H7 (cell line): ENCODE measurements at regions not wholly inside any gene's neighbourhood (a gene's known extent, or its start where the extent isn't known, plus 50 kb on each side); places are given as distances from the start of the nearest gene placed in this dataset.
A peak's percentile ranks its signal among the peaks of the same experiment; 100 is the strongest.
"Not testable (repeated sequence)": the region's sequence is repeated elsewhere in the genome, so short reads cannot be mapped to it uniquely, and the experiment has no call there.

ENCODE experiments used
- DNase-seq: peaks from one replicate; pipeline ENCODE4 v3.0.0; 2012
- H3K27me3 ChIP-seq: 2 replicates; pipeline ENCODE4 v1.6.0; 2011; ENCODE audit warnings: mild to moderate bottlenecking, low read length; ENCODE audit not compliant: control insufficient read depth, insufficient read depth
- H3K36me3 ChIP-seq: replicated peaks from 2 replicates; pipeline ENCODE4 v1.5.1; 2011; ENCODE audit warnings: low read length; ENCODE audit not compliant: control insufficient read depth, insufficient read depth
- H3K4me3 ChIP-seq: 2 replicates; pipeline ENCODE4 v1.5.1; 2011; ENCODE audit warnings: low read depth, mild to moderate bottlenecking, control low read depth, low read length, moderate library complexity; ENCODE audit not compliant: insufficient read depth

- no peaks in the 10 kb centered on the region for H3K27me3 ChIP-seq
- no peak for DNase-seq
- no peaks in the 10 kb centered on the region for H3K36me3 ChIP-seq
- no peak overlapping the region for H3K4me3 ChIP-seq
Measured at GRCh38 chr9:71557310-71557709, 211.0 kb downstream of the CEMIP2 start.

DNA sequence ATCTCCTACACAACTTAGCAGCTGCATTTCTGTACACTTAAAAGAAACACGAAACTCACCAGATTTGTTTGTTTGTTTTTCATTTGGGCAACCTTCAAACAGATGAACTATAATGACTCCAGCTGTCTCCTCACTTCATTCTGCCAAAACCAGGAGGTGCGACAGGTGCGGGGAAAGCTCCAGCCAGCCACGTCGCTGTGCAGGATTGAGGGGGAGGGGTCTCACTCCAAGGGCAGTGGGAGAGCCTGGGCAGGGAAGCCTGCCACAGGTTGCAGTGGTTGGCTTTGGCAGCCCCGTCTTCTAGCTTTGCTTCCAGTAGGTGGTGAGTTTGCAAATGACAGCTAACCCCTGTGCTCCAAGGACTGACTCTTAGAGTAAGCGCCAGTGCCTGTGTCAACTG lies 215.8 kb downstream of the CEMIP2 start:
- Histone ChIP-seq H3K36me3 (no peaks in the 10 kb centered on the region), H3K27me3 (no peaks in the 10 kb centered on the region), H3K4me3 (no peak overlapping the region)
- DNase-seq, result peak; percentile 49

DNA sequence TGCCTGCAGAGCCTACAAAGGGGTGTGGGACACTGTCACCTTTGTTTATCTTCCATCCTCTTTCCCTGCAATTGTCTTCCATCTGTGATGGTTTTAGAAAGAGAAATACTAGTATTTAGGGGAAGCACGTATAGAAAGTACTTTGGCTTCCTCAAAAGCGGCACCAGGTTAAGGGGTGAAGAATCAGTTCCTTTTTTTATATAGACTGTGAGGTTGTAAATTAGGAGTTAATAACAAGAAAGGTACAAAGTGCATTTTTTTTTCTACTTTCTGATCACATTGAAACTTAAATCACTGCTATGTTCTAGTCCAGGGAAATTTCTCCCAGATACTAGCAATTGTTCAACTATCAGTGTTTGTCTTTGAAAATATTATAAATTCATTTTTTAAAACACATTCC lies 219.3 kb downstream of the CEMIP2 start:
- no peak overlapping the region for H3K4me3 ChIP-seq
- no peaks in the 10 kb centered on the region for H3K36me3 ChIP-seq
- no peak for DNase-seq
- H3K27me3 ChIP-seq, result no peaks in the 10 kb centered on the region

DNA sequence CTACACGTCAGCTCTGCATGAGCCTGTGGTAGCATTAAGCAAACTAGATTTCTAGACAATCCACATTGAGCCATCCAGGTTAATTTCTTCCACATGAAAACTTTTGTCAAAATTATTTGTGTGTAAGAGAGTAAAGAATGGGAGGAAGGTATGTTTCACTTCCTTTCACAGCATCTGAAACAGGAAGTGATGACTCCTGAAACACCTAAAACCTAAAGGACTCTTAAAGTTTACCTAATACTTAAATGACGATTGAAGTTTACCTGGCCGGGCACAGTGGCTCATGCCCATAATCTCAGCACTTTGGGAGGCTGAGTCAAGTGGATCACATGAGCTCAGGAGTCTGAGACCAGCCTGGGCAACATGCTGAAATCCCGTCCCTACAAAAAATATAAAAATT lies 223.8 kb downstream of the CEMIP2 start:
- DNase-seq, result no peak
- no peaks in the 10 kb centered on the region for H3K36me3 ChIP-seq
- H3K27me3 ChIP-seq, result no peaks in the 10 kb centered on the region
- no peak overlapping the region for H3K4me3 ChIP-seq

GRCh38 chr9:71541436-71541835 lies 226.9 kb downstream of the CEMIP2 start:
- Histone ChIP-seq H3K4me3 (no peak overlapping the region), H3K36me3 (no peaks in the 10 kb centered on the region), H3K27me3 (no peaks in the 10 kb centered on the region)
- DNase-seq, result no peak

GRCh38 chr9:71524996-71525580 lies 243.2 kb downstream of the CEMIP2 start:
- DNase-seq, result no peak
- Histone ChIP-seq H3K36me3 (no peaks in the 10 kb centered on the region), H3K27me3 (no peaks in the 10 kb centered on the region), H3K4me3 (no peak overlapping the region)

GRCh38 chr9:71524516-71524915 lies 243.8 kb downstream of the CEMIP2 start:
- DNase-seq, result no peak
- H3K27me3 ChIP-seq, result no peaks in the 10 kb centered on the region
- no peak overlapping the region for H3K4me3 ChIP-seq
- H3K36me3 ChIP-seq, result no peaks in the 10 kb centered on the region

- no peak for DNase-seq
- no peak overlapping the region for H3K4me3 ChIP-seq
- no peaks in the 10 kb centered on the region for H3K36me3 ChIP-seq
- no peaks in the 10 kb centered on the region for H3K27me3 ChIP-seq
Measured at GRCh38 chr9:71521132-71521531, 247.2 kb downstream of the CEMIP2 start.

DNA sequence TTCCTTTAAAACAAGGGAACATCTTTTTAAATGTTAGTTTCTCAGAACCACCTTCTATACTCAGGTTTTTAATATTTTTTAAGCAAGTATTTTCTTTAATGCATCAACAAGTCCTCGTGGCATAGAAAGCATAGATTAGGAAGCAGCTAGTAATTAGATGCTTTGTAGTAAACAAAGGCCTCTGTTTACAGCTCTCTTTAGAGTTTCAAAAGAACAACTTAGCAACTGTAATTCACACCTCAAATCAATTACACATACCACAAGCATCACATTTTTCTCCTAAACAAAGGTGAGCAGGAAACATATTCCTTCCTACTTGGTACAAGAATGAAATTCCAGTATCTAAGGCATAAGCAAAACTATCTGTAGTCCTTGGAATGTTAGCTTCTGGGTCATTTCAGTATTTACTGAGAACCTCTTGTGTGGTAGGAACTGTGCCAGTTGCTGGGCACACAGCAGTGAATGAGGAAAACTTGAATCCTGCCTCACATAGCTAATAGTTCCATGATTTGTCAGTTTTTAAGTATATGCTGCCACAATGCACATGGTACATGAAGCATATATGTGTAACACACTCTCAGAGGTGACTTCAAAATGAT lies 249.1 kb downstream of the CEMIP2 start:
- H3K36me3 ChIP-seq, result no peaks in the 10 kb centered on the region
- no peaks in the 10 kb centered on the region for H3K27me3 ChIP-seq
- DNase-seq, result no peak
- H3K4me3 ChIP-seq, result no peak overlapping the region

GRCh38 chr9:71518045-71518827 lies 250.1 kb downstream of the CEMIP2 start:
- Histone ChIP-seq H3K36me3 (no peaks in the 10 kb centered on the region), H3K4me3 (no peak overlapping the region), H3K27me3 (no peaks in the 10 kb centered on the region)
- DNase-seq, result no peak

DNA sequence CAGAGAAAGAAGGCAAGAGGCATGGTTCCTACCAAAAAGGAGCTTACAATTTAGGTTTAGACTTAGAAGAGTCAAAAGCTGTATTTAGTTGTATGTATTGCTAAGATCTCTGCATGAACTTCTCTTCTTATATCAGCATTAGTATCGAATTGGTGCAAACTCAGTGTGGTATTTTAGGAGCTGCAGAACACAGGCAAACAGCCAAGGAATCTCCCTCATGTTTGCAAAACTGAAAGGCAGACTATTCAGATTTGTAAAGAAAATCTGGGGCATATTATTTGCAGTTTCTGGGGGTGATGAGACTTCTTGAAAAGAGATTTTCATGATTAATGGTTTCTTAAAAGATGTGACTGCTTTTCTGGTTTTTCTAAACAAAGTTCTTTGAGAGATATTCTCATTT lies 252.7 kb downstream of the CEMIP2 start:
- Histone ChIP-seq H3K4me3 (no peak overlapping the region), H3K36me3 (no peaks in the 10 kb centered on the region), H3K27me3 (no peaks in the 10 kb centered on the region)
- no peak for DNase-seq

GRCh38 chr9:71515107-71515506 lies 253.2 kb downstream of the CEMIP2 start:
- Histone ChIP-seq H3K27me3 (no peaks in the 10 kb centered on the region), H3K4me3 (no peak overlapping the region), H3K36me3 (no peaks in the 10 kb centered on the region)
- DNase-seq, result no peak

- H3K4me3 ChIP-seq, result no peak overlapping the region
- no peak for DNase-seq
- H3K27me3 ChIP-seq, result no peaks in the 10 kb centered on the region
- no peaks in the 10 kb centered on the region for H3K36me3 ChIP-seq
Measured at GRCh38 chr9:71514344-71514975, 253.9 kb downstream of the CEMIP2 start.

- H3K4me3 ChIP-seq, result no peak overlapping the region
- DNase-seq, result no peak
Measured at GRCh38 chr9:71509054-71509453, 259.3 kb downstream of the CEMIP2 start.

GRCh38 chr9:71508141-71508540 lies 260.2 kb downstream of the CEMIP2 start:
- not testable (repeated sequence) for H3K36me3 ChIP-seq, H3K4me3 ChIP-seq, H3K27me3 ChIP-seq, DNase-seq

More at GRCh38 chr9:71509054-71509453, 259.3 kb downstream of the CEMIP2 start:
- H3K27me3 ChIP-seq, result no peaks in the 10 kb centered on the region
- H3K36me3 ChIP-seq, result no peaks in the 10 kb centered on the region
